ENCODE measurements at regions not wholly inside any gene's neighbourhood (a gene's known extent, or its start where the extent isn't known, plus 50 kb on each side); places are given as distances from the start of the nearest gene placed in this dataset.

DNA sequence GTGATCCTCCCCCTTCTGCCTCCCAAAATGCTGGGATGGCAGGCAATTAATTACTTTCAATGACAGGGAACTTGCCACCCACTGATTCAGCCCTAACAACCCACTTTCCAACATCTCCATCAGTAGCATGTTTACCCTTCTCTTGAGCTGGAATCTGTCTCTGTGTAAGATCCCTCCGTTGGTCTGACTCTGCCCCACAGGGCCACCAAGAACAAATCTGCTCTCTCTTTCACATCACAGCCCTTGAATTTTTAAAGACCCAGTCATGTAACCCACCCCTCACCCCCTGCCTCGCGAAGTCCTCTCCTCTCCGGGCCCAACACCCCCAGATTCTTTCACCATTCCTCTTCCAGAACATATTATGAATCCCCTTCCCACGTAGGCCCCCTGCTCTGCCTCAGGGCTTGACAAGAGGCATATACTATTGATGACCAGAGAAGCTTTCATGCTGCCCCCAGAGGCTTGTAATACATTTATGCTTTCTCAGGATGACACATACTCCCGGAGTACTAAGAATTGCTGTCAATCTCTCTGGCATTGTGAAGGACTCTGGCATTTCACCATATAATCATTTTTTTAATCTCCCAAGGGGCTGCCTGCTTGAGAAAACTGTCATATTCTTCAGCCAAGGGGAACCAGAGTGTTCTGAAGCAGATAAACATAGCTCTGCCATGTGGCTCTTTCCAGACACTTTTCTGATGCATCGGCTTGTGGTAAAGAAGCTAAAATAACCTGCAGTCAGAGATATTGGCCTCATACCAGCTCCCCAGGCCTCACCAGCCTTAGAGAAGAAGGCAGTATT, 179.2 kb upstream of the AUTS2 start:
- WGBS, 2 donors = 69 to 75% methylated on average over 7 of the region's 7 CpGs
- TF ChIP-seq POLR2A (IDR thresholded peaks at IDR 0.05) = no peak
- TF ChIP-seq, protein P1, sequence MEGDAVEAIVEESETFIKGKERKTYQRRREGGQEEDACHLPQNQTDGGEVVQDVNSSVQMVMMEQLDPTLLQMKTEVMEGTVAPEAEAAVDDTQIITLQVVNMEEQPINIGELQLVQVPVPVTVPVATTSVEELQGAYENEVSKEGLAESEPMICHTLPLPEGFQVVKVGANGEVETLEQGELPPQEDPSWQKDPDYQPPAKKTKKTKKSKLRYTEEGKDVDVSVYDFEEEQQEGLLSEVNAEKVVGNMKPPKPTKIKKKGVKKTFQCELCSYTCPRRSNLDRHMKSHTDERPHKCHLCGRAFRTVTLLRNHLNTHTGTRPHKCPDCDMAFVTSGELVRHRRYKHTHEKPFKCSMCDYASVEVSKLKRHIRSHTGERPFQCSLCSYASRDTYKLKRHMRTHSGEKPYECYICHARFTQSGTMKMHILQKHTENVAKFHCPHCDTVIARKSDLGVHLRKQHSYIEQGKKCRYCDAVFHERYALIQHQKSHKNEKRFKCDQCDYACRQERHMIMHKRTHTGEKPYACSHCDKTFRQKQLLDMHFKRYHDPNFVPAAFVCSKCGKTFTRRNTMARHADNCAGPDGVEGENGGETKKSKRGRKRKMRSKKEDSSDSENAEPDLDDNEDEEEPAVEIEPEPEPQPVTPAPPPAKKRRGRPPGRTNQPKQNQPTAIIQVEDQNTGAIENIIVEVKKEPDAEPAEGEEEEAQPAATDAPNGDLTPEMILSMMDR (IDR thresholded peaks at IDR 0.05) = no peak
- no peaks in the 10 kb centered on the region for H3K36me3 ChIP-seq

DNA sequence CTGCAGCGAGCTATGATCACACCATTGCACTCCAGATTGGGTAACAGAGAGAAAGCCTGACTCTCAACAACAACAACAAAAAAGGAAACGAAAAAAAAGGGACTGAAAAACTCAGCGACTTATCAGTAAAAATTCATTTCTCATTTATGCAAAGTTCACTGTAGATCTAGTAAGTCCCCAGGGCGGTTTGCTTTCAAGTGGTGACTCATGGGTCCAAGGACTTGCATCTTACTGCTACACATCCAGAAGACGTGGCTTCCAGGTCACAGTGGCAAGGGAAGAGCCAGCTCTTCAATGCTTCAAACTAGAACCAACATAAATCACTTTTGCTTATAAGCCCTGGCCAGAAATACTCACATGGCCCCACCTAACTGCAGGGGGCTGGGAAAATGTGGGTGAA, 178.3 kb upstream of the AUTS2 start:
- no peak for DNase-seq
- Histone ChIP-seq H3K27me3 (no peaks in the 10 kb centered on the region), H3K4me3 (replicated peaks in 1 of 3) (no peak overlapping the region), H3K4me1 (peaks cover 11 to 14% of the 10 kb centered on the region in 2 donors), H3K27ac (no peak overlapping the region), H3K9me3 (no peaks in the 10 kb centered on the region), H3K36me3 (no peaks in the 10 kb centered on the region)
- TF ChIP-seq, protein P1 (IDR thresholded peaks at IDR 0.05) = no peak
- TF ChIP-seq POLR2A (IDR thresholded peaks at IDR 0.05) = no peak
- 75 to 89% methylated on average over 5 of the region's 5 CpGs for WGBS, 2 donors
- intact Hi-C loops (cut with DNase I) = no loop called here

More for the DNA sequence above, 179.2 kb upstream of the AUTS2 start:
- intact Hi-C loops (cut with DNase I) = no loop called here
- no peak for DNase-seq
- Histone ChIP-seq H3K4me3 (replicated peaks in 1 of 3) (no peak overlapping the region), H3K27ac (no peak overlapping the region), H3K9me3 (no peaks in the 10 kb centered on the region), H3K4me1 (peaks cover 11 to 14% of the 10 kb centered on the region in 2 donors), H3K27me3 (no peaks in the 10 kb centered on the region)

DNA sequence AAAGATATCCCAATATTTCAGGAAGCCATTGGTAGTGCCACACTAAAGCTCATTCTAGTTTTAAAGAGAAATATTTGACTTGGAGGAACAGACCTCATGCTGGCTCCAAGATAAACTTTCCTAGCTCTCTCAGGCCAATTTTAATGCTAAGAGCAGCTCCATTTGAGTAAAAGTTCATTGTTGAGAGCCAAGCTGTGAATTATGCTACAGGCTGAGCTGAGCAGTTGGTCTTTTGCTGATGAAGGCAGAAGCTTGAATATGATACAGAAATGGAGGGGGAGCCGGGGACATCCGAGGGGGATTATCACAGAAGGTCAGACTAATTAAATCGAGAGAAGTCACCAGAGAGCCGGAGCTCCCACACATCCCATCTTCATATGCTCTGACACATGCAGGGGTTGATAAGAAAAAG, 175.7 kb upstream of the AUTS2 start:
- intact Hi-C loops (cut with DNase I) = no loop called here
- 42 to 59% methylated on average over 4 of the region's 4 CpGs for WGBS, 2 donors
- Histone ChIP-seq H3K9me3 (no peaks in the 10 kb centered on the region), H3K36me3 (no peaks in the 10 kb centered on the region), H3K27me3 (no peaks in the 10 kb centered on the region), H3K4me1 (peaks cover 11 to 14% of the 10 kb centered on the region in 2 donors), H3K4me3 (replicated peaks in 1 of 3) (no peak overlapping the region), H3K27ac (peak overlapping the region in 1 of 3 donors; percentile 44)
- TF ChIP-seq, protein P1 (IDR thresholded peaks at IDR 0.05) = no peak
- TF ChIP-seq POLR2A (IDR thresholded peaks at IDR 0.05) = no peak
- no peak for DNase-seq

DNA sequence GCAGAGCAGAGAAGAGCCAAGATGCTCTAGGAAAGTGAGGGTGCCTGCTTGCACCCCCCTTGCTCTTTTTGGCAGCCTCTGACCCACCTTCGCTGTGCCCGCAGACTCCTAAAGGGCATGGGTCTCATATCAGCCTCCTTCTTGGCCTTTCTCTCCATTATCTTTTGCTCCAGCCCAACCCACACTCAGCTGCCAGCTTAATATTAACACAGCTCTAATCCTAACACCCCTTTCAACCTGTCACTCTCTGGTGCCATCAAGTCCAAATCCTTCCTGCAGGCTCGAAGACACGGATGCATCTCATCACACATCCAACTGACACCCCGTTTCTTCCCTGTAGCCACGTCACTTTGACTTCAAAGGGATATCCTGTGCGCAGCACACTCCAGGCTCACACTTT, 171.6 kb upstream of the AUTS2 start:
- Histone ChIP-seq H3K27ac (no peak overlapping the region), H3K27me3 (no peaks in the 10 kb centered on the region), H3K4me1 (peaks cover 34 to 36% of the 10 kb centered on the region in 2 donors), H3K36me3 (no peaks in the 10 kb centered on the region), H3K4me3 (replicated peaks in 1 of 3) (no peak overlapping the region), H3K9me3 (no peaks in the 10 kb centered on the region)
- no peak for DNase-seq
- TF ChIP-seq, protein P1 (IDR thresholded peaks at IDR 0.05) = no peak
- no peak for TF ChIP-seq POLR2A (IDR thresholded peaks at IDR 0.05)
- intact Hi-C loops (cut with DNase I) = no loop called here
- WGBS, 2 donors = 85 to 97% methylated on average over 7 of the region's 7 CpGs

DNA sequence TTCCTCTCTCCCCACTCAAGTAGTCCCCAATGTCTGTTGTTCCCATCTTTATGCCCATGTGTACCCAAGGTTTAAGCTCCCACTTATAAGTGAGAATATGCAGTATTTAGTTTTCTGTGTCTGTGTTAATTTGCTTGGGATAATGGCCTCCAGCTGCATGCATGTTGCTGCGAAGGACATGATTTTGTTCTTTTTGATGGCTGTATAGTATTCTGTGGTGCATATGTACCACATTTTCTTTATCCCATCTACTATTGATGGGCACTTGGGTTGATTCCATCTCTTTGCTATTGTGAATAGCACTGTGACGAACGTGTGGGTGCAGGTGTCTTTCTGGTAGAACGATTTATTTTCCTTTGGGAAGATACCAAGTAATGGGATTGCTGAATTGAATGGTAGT, 170.2 kb upstream of the AUTS2 start:
- TF ChIP-seq, protein P1 (IDR thresholded peaks at IDR 0.05) = no peak
- TF ChIP-seq POLR2A (IDR thresholded peaks at IDR 0.05) = no peak
- Histone ChIP-seq H3K27me3 (no peaks in the 10 kb centered on the region), H3K36me3 (no peaks in the 10 kb centered on the region), H3K4me1 (peaks cover 35 to 36% of the 10 kb centered on the region in 2 donors), H3K4me3 (replicated peaks in 1 of 3) (no peak overlapping the region), H3K27ac (no peak overlapping the region), H3K9me3 (no peaks in the 10 kb centered on the region)
- DNase-seq = no peak
- intact Hi-C loops (cut with DNase I) = no loop called here
- 72 to 91% methylated on average over 4 of the region's 4 CpGs for WGBS, 2 donors
